ENCODE measurements at regions not wholly inside any gene's neighbourhood (a gene's known extent, or its start where the extent isn't known, plus 50 kb on each side); places are given as distances from the start of the nearest gene placed in this dataset.
"Not testable (repeated sequence)": the region's sequence is repeated elsewhere in the genome, so short reads cannot be mapped to it uniquely, and the experiment has no call there.

DNA sequence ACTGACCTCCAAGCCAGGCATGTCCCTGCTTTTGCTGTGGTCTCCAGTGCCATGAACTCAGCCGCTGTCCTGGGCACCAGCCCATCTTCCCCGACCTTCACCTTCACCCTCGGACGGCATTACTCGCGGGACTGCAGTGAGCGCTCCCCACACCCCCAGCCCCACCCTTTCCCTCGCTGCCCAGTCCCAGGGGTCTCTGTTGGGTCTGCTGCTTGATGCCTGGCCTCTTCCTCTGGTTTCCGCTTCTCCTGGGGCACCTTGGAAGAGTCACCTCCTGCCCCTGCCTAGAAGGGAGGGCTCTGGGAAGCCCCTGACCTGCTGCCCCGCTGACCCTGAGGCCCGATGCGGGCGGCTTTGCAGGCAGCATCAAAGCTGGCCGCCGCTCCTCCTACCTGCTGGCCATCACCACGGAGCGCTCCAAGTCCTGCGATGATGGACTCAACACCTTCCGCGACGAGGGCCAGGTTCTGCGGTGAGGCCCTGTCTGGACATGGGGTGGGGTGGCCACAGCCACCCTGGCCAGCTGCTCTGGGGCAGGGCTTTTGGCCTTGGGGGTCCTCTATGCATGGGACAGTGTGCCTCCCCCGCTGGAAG lies 102.3 kb downstream of the ZNF267 start:
- ATAC-seq; intact Hi-C loops (cut with DNase I); H3K27me3 ChIP-seq (ENCODE audit: control insufficient read depth, insufficient read depth); H3K4me3 ChIP-seq (ENCODE audit: low read length); H3K4me1 ChIP-seq (ENCODE audit: control insufficient read depth, insufficient read depth, low read length); DNase-seq; H3K9me3 ChIP-seq (ENCODE audit: control insufficient read depth, low read length); H3K27ac ChIP-seq (ENCODE audit: low read length): not testable (repeated sequence)
- 88% methylated on average over 22 of the region's 23 CpGs for WGBS

DNA sequence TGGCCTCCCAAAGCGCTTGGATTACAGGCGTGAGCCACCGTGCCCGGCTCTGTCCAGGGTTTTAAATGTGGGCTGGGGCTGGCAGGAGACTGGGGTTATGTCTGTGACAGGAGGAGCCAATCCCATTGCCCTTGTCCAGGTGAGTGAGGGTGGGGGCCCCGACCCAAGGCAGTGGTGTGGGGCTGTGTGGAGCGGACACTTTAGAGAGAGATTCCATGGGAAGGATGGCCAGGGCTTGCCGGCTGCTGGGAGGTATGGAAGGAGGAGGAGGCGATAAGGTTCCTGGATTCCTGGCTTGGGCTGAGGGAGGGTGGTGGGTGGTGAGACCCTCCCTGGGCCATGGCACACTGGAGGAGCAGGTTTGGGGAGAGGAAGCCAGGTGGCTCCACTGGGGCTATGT lies 104.9 kb downstream of the ZNF267 start:
- H3K4me3 ChIP-seq (ENCODE audit: low read length); H3K4me1 ChIP-seq (ENCODE audit: control insufficient read depth, insufficient read depth, low read length); intact Hi-C loops (cut with DNase I); H3K27me3 ChIP-seq (ENCODE audit: control insufficient read depth, insufficient read depth); H3K27ac ChIP-seq (ENCODE audit: low read length); H3K9me3 ChIP-seq (ENCODE audit: control insufficient read depth, low read length); ATAC-seq: not testable (repeated sequence)
- 82% methylated on average over 4 of the region's 8 CpGs for WGBS
- peak in 1 of 3 donors; percentile 18 for DNase-seq

DNA sequence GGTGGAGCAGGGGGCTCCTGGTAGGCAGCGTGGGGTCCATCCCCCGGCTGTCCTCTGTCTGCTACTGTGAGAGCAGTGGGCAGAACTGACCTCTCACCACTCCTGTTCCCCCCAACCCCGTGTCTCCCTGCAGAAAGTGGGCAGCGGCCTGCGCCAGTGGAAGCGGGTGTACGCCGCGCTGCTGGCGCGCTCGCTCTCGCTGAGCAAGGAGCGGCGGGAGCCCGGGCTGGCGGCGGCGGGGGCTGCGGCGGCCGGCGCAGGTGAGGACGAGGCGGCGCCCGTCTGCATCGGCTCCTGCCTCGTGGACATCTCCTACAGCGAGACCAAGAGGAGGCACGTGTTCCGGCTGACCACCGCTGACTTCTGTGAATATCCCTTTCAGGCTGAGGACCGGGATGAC lies 108.1 kb downstream of the ZNF267 start:
- ATAC-seq; H3K27ac ChIP-seq (ENCODE audit: low read length); H3K4me1 ChIP-seq (ENCODE audit: control insufficient read depth, insufficient read depth, low read length); H3K4me3 ChIP-seq (ENCODE audit: low read length); intact Hi-C loops (cut with DNase I); H3K9me3 ChIP-seq (ENCODE audit: control insufficient read depth, low read length); H3K27me3 ChIP-seq (ENCODE audit: control insufficient read depth, insufficient read depth): not testable (repeated sequence)
- DNase-seq: peak in 1 of 3 donors; percentile 9
- WGBS: 92% methylated on average over 32 of the region's 34 CpGs

DNA sequence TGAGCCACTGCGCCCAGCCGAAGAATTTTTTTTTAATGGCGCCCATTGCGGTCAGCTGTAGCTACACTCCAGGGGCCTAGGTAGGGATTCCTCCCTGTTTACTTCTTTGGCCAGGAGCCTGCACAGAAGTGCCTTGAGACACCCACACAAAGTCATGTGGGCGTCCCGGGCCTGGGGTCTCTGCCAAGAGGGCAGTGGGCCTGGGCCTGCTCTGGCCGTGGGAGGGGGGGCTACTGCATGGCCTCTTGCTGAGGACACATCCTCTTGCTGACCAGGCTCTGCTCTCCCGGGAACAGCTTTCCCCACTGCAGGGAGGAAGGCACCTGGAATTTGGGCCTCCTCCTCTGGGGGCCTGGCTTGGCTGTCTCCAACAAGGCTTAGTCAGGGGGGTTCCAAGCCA lies 109.4 kb downstream of the ZNF267 start:
- H3K4me3 ChIP-seq (ENCODE audit: low read length); H3K9me3 ChIP-seq (ENCODE audit: control insufficient read depth, low read length); H3K27ac ChIP-seq (ENCODE audit: low read length); ATAC-seq; H3K4me1 ChIP-seq (ENCODE audit: control insufficient read depth, insufficient read depth, low read length); intact Hi-C loops (cut with DNase I); DNase-seq; H3K27me3 ChIP-seq (ENCODE audit: control insufficient read depth, insufficient read depth): not testable (repeated sequence)
- WGBS: 85% methylated on average over 8 of the region's 8 CpGs

DNA sequence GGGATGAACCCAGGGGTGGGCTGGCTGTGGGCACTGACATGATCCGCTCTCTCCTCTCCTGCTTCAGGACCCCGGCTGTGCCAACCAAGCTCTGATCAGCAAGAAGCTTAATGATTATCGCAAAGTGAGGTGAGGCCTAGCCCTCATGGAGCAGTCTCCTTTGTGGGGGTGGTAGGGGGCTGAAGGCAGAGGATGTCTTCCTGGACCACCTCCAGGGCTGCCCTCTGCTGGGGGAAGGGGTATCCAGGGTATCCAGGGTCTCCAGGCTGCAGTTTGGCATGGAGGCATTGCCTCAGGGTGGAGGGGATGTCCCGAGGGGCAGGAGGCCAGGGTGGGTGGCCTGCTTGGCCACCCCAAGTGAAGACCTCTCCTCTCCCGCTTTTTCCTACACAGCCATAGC lies 110.1 kb downstream of the ZNF267 start:
- intact Hi-C loops (cut with DNase I); H3K27me3 ChIP-seq (ENCODE audit: control insufficient read depth, insufficient read depth); H3K4me1 ChIP-seq (ENCODE audit: control insufficient read depth, insufficient read depth, low read length); H3K27ac ChIP-seq (ENCODE audit: low read length); ATAC-seq; H3K9me3 ChIP-seq (ENCODE audit: control insufficient read depth, low read length); H3K4me3 ChIP-seq (ENCODE audit: low read length); DNase-seq: not testable (repeated sequence)
- WGBS: 80% methylated on average over 3 of the region's 5 CpGs

DNA sequence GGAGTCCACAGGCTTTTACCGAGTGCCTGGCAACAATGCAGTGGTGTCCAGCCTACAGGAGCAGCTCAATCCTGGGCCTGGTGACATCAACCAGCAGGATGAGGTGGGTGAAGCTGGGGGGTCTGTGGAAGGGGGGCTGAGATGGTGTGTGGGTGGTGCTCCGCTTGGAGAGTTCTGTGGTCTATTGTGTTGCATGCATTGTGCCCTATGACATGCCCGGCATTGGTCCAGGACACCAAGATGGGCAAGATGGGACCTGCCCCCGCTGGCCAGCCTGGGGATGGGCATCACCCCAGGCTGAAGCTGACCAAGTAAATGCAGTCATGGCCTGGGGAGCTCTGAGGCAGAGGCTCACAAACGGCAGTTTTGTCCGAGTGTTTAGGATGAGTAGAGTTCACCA lies 113.3 kb downstream of the ZNF267 start:
- intact Hi-C loops (cut with DNase I); H3K27me3 ChIP-seq (ENCODE audit: control insufficient read depth, insufficient read depth); DNase-seq; H3K4me3 ChIP-seq (ENCODE audit: low read length); H3K9me3 ChIP-seq (ENCODE audit: control insufficient read depth, low read length); H3K4me1 ChIP-seq (ENCODE audit: control insufficient read depth, insufficient read depth, low read length); H3K27ac ChIP-seq (ENCODE audit: low read length); ATAC-seq: not testable (repeated sequence)
- 85% methylated on average over 6 of the region's 6 CpGs for WGBS

DNA sequence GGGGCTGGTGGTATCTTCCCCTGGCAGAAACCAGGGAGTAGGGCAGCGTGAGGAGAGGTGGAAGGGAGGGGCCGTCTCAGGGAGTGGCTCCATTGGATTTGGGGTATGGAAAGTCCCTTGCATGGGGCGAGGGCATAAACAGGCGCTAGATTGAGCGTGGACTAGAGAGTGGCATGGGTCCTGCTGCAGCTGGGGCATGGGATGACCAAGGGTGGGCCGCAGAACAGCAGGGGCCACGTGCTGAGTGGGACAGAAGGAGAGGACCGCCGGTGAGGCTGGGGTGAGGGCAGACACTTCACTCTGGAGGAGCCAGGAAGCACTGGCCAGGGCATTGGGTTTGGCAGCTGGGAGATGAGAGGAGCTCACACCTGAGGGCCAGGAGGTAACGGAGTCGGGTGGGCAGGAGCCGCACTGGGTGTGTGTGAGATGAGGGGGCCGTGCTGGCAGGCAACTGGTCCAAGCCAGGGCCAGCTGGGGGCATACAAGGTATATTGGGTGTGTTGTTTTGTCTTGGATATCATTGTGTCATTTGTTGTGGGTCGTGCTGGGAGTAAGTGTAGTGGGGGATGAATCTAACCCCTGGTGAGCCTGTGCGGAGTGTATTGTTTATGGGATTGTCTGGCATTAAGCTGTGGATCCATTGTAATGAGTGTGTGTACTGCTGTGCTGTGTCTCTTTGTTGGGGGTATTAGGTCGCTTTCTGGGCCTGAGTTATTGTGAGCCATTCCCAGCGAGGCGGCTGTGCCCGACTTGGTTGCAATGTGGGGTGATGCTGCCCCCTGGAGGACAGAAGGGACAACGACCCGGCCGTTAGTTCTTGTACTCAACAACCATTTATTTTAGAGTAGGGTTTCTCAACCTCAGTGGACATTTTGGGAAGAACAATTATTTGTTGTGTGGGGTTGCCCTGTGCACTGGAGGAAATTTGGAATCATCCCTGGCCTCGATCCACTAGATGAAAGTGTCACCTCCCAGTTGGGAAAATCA lies 115.3 kb downstream of the ZNF267 start:
- H3K27me3 ChIP-seq (ENCODE audit: control insufficient read depth, insufficient read depth); intact Hi-C loops (cut with DNase I); H3K4me3 ChIP-seq (ENCODE audit: low read length); DNase-seq; H3K4me1 ChIP-seq (ENCODE audit: control insufficient read depth, insufficient read depth, low read length); H3K27ac ChIP-seq (ENCODE audit: low read length); H3K9me3 ChIP-seq (ENCODE audit: control insufficient read depth, low read length): not testable (repeated sequence)
- peak; percentile 58 to 60 for ATAC-seq
- WGBS: 16% methylated on average over 8 of the region's 23 CpGs

DNA sequence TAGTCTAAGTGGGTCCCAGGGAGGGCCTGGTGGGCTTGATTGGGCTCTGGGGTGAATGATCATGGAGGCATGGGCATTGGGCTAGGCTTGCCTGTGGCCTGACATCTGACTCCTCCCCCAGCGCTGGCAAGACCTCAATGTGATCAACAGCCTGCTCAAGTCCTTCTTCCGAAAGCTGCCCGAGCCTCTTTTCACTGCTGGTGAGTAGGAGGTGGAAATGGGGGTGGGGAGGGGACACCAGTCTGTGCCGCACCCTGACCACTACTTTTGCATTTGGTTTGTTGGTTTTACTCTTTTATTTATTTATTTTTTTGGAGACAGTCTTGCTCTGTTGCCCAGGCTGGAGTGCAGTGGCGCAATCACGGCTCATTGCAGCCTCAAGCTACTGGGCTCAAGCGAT lies 116.7 kb downstream of the ZNF267 start:
- DNase-seq; intact Hi-C loops (cut with DNase I); H3K4me1 ChIP-seq (ENCODE audit: control insufficient read depth, insufficient read depth, low read length); H3K27ac ChIP-seq (ENCODE audit: low read length); H3K27me3 ChIP-seq (ENCODE audit: control insufficient read depth, insufficient read depth); ATAC-seq; H3K9me3 ChIP-seq (ENCODE audit: control insufficient read depth, low read length); H3K4me3 ChIP-seq (ENCODE audit: low read length): not testable (repeated sequence)
- 84% methylated on average over 6 of the region's 7 CpGs for WGBS

DNA sequence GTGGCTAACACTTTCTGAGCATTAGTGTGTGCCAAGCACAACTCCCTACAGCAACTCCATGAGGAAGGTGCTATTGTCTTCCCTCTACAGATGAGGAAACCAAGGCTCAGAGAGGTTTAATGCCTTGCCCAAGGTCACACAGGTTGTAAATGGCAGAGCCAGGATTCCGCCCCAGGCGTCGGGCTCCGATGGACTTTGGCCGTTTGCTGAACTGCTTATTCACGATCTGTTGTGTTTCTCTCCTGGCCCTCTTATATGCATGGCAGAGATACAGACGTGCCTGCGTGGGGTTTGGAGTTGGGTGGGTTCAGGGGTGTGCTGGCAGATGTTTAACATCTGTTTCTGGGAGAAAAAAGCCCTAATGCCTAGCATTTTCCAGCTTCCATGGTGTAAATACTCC lies 117.4 kb downstream of the ZNF267 start:
- H3K4me1 ChIP-seq (ENCODE audit: control insufficient read depth, insufficient read depth, low read length); ATAC-seq; intact Hi-C loops (cut with DNase I); H3K9me3 ChIP-seq (ENCODE audit: control insufficient read depth, low read length); H3K27ac ChIP-seq (ENCODE audit: low read length); H3K4me3 ChIP-seq (ENCODE audit: low read length); H3K27me3 ChIP-seq (ENCODE audit: control insufficient read depth, insufficient read depth); DNase-seq: not testable (repeated sequence)
- WGBS: 80% methylated on average over 8 of the region's 8 CpGs

DNA sequence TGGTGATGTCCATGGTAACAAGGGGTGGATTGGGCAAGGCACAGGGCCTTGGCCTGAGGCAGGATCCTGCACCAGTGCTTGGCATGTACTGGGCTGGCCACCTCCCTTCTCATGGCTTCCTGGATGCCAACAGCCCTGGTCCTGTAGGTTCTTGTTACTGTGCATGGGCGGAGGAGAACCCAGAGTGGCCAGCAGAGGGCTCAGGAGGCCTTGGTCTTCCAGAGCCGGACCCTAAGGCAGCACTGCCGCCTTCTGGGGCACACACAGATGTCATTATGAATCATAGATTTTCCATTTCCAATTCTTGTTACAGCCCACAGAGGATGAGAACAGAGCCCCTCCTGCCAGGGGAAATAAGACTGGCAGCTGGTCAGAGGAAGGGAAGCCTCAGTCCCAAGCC lies 122.7 kb downstream of the ZNF267 start:
- 41% methylated on average over 3 of the region's 3 CpGs for WGBS

DNA sequence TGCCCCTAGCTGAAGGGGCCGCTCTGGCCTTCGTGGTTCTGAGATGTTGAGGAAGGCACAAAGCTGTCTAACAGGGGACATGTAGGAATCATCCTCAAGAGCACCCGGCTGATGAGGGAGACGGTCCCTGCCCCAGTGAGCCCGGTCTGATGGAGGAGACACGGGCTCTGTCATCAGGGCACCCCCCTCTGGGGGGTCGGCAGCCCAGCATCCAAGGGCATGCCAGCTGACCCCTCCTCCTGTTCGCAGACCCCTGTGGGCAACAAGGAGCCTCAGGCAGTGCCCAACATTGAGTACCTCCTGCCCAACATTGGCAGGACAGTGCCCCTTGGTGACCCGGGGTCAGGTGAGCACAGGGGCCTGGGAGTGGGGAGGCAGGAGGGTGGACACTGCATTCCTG lies 128.9 kb downstream of the ZNF267 start:
- whole genome bisulfite sequencing: 84% methylated on average over 9 of the region's 9 CpGs
- intact Hi-C loops (cut with DNase I); H3K9me3 ChIP-seq (ENCODE audit: control insufficient read depth, low read length); H3K27me3 ChIP-seq (ENCODE audit: control insufficient read depth, insufficient read depth); H3K4me1 ChIP-seq (ENCODE audit: control insufficient read depth, insufficient read depth, low read length); DNase-seq; ATAC-seq; H3K4me3 ChIP-seq (ENCODE audit: low read length); H3K27ac ChIP-seq (ENCODE audit: low read length): not testable (repeated sequence)

More for the DNA sequence above, 122.7 kb downstream of the ZNF267 start:
- intact Hi-C loops (cut with DNase I); H3K4me1 ChIP-seq (ENCODE audit: control insufficient read depth, insufficient read depth, low read length); H3K27ac ChIP-seq (ENCODE audit: low read length); H3K4me3 ChIP-seq (ENCODE audit: low read length); DNase-seq; H3K9me3 ChIP-seq (ENCODE audit: control insufficient read depth, low read length); ATAC-seq; H3K27me3 ChIP-seq (ENCODE audit: control insufficient read depth, insufficient read depth): not testable (repeated sequence)
